ENCODE measurements at regions not wholly inside any gene's neighbourhood (a gene's known extent, or its start where the extent isn't known, plus 50 kb on each side); places are given as distances from the start of the nearest gene placed in this dataset.

- DNase-seq (ENCODE audit: low spot score) = no peak
These were observed 225.5 kb upstream of the VRK2 start for GRCh38 chr2:57821088-57821487.

GRCh38 chr2:57828221-57828620, 218.4 kb upstream of the VRK2 start:
- no peak for DNase-seq (ENCODE audit: low spot score)

- no peak for DNase-seq (ENCODE audit: low spot score)
These were observed 211.9 kb upstream of the VRK2 start for GRCh38 chr2:57834666-57835065.

GRCh38 chr2:57842531-57842930, 204.1 kb upstream of the VRK2 start:
- DNase-seq (ENCODE audit: low spot score) = no peak

- DNase-seq (ENCODE audit: low spot score) = no peak
These were observed 203.4 kb upstream of the VRK2 start for GRCh38 chr2:57843158-57843557.

GRCh38 chr2:57848723-57849122, 197.9 kb upstream of the VRK2 start:
- no peak for DNase-seq (ENCODE audit: low spot score)

- no peak for DNase-seq (ENCODE audit: low spot score)
These were observed 196.8 kb upstream of the VRK2 start for GRCh38 chr2:57849843-57850242.

- DNase-seq (ENCODE audit: low spot score) = no peak
These were observed 196.0 kb upstream of the VRK2 start for GRCh38 chr2:57850415-57851130.

- no peak for DNase-seq (ENCODE audit: low spot score)
These were observed 191.4 kb upstream of the VRK2 start for GRCh38 chr2:57855212-57855611.

- DNase-seq (ENCODE audit: low spot score) = no peak
These were observed 186.9 kb upstream of the VRK2 start for GRCh38 chr2:57859755-57860154.

- DNase-seq (ENCODE audit: low spot score) = no peak
These were observed 184.5 kb upstream of the VRK2 start for GRCh38 chr2:57862153-57862552.

- DNase-seq (ENCODE audit: low spot score) = no peak
These were observed 183.9 kb upstream of the VRK2 start for GRCh38 chr2:57862727-57863126.

GRCh38 chr2:57864926-57865325, 181.7 kb upstream of the VRK2 start:
- DNase-seq (ENCODE audit: low spot score) = no peak

GRCh38 chr2:57867730-57868129, 178.9 kb upstream of the VRK2 start:
- DNase-seq (ENCODE audit: low spot score) = no peak

GRCh38 chr2:57868619-57869139, 177.9 kb upstream of the VRK2 start:
- DNase-seq (ENCODE audit: low spot score) = no peak

- DNase-seq (ENCODE audit: low spot score) = no peak
These were observed 176.8 kb upstream of the VRK2 start for GRCh38 chr2:57869758-57870344.

- no peak for DNase-seq (ENCODE audit: low spot score)
These were observed 170.3 kb upstream of the VRK2 start for GRCh38 chr2:57876313-57876712.

- DNase-seq (ENCODE audit: low spot score) = no peak
These were observed 168.8 kb upstream of the VRK2 start for GRCh38 chr2:57877811-57878170.

GRCh38 chr2:57878171-57878865, 168.3 kb upstream of the VRK2 start:
- DNase-seq (ENCODE audit: low spot score) = peak; percentile 74

GRCh38 chr2:57878866-57879210, 167.8 kb upstream of the VRK2 start:
- DNase-seq (ENCODE audit: low spot score) = no peak

GRCh38 chr2:57880446-57880845, 166.2 kb upstream of the VRK2 start:
- DNase-seq (ENCODE audit: low spot score) = no peak

GRCh38 chr2:57880967-57881366, 165.6 kb upstream of the VRK2 start:
- no peak for DNase-seq (ENCODE audit: low spot score)
